ENCODE measurements at regions not wholly inside any gene's neighbourhood (a gene's known extent, or its start where the extent isn't known, plus 50 kb on each side); places are given as distances from the start of the nearest gene placed in this dataset.
A peak's percentile ranks its signal among the peaks of the same experiment; 100 is the strongest.

DNA sequence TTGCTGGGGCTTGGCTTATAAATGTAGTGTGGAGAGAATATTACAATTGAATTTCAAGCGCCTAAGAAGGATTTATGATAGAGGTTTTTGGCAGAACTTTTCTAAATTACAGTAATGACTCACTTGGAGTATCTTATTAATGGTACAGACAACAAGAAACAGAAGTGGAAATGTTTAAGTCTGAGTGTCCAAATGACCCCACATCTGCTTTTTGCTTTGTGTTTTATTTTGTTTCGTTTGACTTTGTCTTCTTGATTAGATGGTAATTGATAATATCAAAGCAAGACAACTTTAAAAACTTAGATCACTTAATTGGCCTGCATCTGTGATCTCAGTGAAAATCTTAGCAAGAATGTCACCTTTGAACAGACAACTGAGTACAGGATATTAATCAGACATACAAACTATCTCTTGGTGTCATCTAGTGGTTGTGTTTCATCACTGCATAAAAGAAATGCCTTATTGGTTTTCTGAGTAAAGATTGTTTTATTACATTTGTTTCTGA is 577.4 kb downstream of the ISL1 start (continued):
- TF ChIP-seq ZNF219 (CRISPR knock-in tag; IDR thresholded peaks at IDR 0.05; ENCODE audit: borderline replicate concordance), result no peak
- no peak for TF ChIP-seq MXD4 (CRISPR knock-in tag; IDR thresholded peaks at IDR 0.05; ENCODE audit: borderline replicate concordance)
- no peak for TF ChIP-seq OVOL2 (CRISPR knock-in tag; IDR thresholded peaks at IDR 0.05; ENCODE audit: borderline replicate concordance)

DNA sequence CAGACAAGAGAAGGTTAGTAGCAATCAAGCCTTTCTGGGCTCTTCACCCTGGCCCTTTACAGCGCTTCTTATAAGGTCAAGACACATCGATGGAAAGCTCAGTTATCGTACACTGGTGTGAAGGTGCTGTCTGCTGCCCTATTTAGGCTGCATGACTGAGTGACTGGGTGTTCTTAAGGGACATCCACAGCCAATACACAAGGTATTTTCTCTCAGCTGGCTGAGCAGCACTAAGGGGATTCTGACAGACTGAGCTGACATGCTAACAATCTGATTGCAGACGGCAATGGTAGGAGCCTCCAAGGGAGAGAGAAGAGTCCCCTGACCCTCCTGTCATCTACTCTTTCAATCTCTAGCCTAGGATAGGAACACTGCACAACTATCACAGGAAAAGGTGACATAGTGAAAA is 577.9 kb downstream of the ISL1 start:
- Mint-ChIP-seq H3K27ac (no peak overlapping the region), H3K9me3 (no peaks in the 10 kb centered on the region; the same call in 1 of the 2 replicates), H3K36me3 (no peaks in the 10 kb centered on the region), H3K27me3 (ENCODE audit: low read depth) (no peaks in the 10 kb centered on the region), H3K4me3 (no peak overlapping the region), H3K4me1 (peaks cover 3% of the 10 kb centered on the region; the same call in 1 of the 2 replicates)
- ATAC-seq, result peak; percentile 72
- DNase-seq (ENCODE audit: low spot score), result no peak
- TF ChIP-seq PRRX2 (CRISPR knock-in tag; IDR thresholded peaks at IDR 0.05), result no peak
- no peak for TF ChIP-seq IRF2 (CRISPR knock-in tag; IDR thresholded peaks at IDR 0.05; ENCODE audit: borderline replicate concordance, low read depth)
- TF ChIP-seq ETV6 (CRISPR knock-in tag; IDR thresholded peaks at IDR 0.05), result no peak
- no peak for TF ChIP-seq CREM (CRISPR knock-in tag; IDR thresholded peaks at IDR 0.05)
- TF ChIP-seq, protein P1, sequence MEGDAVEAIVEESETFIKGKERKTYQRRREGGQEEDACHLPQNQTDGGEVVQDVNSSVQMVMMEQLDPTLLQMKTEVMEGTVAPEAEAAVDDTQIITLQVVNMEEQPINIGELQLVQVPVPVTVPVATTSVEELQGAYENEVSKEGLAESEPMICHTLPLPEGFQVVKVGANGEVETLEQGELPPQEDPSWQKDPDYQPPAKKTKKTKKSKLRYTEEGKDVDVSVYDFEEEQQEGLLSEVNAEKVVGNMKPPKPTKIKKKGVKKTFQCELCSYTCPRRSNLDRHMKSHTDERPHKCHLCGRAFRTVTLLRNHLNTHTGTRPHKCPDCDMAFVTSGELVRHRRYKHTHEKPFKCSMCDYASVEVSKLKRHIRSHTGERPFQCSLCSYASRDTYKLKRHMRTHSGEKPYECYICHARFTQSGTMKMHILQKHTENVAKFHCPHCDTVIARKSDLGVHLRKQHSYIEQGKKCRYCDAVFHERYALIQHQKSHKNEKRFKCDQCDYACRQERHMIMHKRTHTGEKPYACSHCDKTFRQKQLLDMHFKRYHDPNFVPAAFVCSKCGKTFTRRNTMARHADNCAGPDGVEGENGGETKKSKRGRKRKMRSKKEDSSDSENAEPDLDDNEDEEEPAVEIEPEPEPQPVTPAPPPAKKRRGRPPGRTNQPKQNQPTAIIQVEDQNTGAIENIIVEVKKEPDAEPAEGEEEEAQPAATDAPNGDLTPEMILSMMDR (IDR thresholded peaks at IDR 0.05), result no peak
- CTCF ChIA-PET, result no interaction called here
- POLR2A ChIA-PET, result no interaction called here

DNA sequence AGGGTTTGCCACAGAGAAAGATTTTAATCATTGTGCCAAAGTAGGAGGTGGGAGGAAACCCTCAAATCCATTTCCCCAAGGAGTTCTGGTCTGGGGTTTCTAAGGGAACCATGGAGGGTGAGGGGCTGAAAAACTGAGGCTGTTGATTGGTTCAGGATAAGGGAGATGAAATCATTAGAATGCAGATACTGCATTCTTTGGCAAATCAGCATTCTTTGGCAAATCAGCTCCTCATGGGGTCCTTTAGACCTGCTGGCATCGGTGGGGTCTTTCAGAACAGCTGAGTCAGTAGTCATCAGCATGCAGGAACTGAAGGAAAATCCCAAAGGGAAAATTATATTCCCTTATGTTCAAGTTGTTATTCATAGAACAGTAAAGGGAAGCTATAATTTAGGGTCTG is 585.5 kb downstream of the ISL1 start:
- ChIA-PET POLR2A (no interaction called here), CTCF (interaction anchor here (0.5 kb wide), 1 partner anchor 587 kb away, joined by 7 read pairs; no protein-coding TSS in a partner anchor)
- Mint-ChIP-seq H3K27me3 (ENCODE audit: low read depth) (no peaks in the 10 kb centered on the region), H3K4me1 (peaks cover 12% of the 10 kb centered on the region), H3K4me3 (no peak overlapping the region), H3K36me3 (no peaks in the 10 kb centered on the region), H3K27ac (no peak overlapping the region), H3K9me3 (peaks cover 14% of the 10 kb centered on the region)
- no peak for DNase-seq (ENCODE audit: low spot score)
- peak; percentile 93 for ATAC-seq
- TF ChIP-seq ZNF671 (CRISPR knock-in tag; IDR thresholded peaks at IDR 0.05) (no peak), IRF2 (CRISPR knock-in tag; IDR thresholded peaks at IDR 0.05; ENCODE audit: borderline replicate concordance, low read depth) (no peak), NR3C1 (CRISPR knock-in tag; conservative IDR thresholded peaks at IDR 0.05; ENCODE audit: low read depth) (no peak), ZNF138 (CRISPR knock-in tag; conservative IDR thresholded peaks at IDR 0.05) (no peak), SP1 (CRISPR knock-in tag; conservative IDR thresholded peaks at IDR 0.05) (no peak), CREB1 (CRISPR knock-in tag; IDR thresholded peaks at IDR 0.05) (no peak), NFE2L1 (CRISPR knock-in tag; IDR thresholded peaks at IDR 0.05) (no peak), ZNF263 (CRISPR knock-in tag; IDR thresholded peaks at IDR 0.05; ENCODE audit: low read depth) (no peak), ELF4 (CRISPR knock-in tag; IDR thresholded peaks at IDR 0.05; ENCODE audit: low read depth) (no peak), TCF7 (CRISPR knock-in tag; IDR thresholded peaks at IDR 0.05; ENCODE audit: low read depth) (no peak)
- TF ChIP-seq, protein P2, sequence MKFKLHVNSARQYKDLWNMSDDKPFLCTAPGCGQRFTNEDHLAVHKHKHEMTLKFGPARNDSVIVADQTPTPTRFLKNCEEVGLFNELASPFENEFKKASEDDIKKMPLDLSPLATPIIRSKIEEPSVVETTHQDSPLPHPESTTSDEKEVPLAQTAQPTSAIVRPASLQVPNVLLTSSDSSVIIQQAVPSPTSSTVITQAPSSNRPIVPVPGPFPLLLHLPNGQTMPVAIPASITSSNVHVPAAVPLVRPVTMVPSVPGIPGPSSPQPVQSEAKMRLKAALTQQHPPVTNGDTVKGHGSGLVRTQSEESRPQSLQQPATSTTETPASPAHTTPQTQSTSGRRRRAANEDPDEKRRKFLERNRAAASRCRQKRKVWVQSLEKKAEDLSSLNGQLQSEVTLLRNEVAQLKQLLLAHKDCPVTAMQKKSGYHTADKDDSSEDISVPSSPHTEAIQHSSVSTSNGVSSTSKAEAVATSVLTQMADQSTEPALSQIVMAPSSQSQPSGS (CRISPR knock-in tag; IDR thresholded peaks at IDR 0.05; ENCODE audit: borderline replicate concordance, low read depth), result no peak
- TF ChIP-seq, protein P3, sequence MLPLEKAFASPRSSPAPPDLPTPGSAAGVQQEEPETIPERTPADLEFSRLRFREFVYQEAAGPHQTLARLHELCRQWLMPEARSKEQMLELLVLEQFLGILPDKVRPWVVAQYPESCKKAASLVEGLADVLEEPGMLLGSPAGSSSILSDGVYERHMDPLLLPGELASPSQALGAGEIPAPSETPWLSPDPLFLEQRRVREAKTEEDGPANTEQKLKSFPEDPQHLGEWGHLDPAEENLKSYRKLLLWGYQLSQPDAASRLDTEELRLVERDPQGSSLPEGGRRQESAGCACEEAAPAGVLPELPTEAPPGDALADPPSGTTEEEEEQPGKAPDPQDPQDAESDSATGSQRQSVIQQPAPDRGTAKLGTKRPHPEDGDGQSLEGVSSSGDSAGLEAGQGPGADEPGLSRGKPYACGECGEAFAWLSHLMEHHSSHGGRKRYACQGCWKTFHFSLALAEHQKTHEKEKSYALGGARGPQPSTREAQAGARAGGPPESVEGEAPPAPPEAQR (CRISPR knock-in tag; IDR thresholded peaks at IDR 0.05), result no peak
- TF ChIP-seq, protein P4, sequence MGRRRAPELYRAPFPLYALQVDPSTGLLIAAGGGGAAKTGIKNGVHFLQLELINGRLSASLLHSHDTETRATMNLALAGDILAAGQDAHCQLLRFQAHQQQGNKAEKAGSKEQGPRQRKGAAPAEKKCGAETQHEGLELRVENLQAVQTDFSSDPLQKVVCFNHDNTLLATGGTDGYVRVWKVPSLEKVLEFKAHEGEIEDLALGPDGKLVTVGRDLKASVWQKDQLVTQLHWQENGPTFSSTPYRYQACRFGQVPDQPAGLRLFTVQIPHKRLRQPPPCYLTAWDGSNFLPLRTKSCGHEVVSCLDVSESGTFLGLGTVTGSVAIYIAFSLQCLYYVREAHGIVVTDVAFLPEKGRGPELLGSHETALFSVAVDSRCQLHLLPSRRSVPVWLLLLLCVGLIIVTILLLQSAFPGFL (CRISPR knock-in tag; IDR thresholded peaks at IDR 0.05; ENCODE audit: borderline replicate concordance), result no peak
- TF ChIP-seq, protein P5, sequence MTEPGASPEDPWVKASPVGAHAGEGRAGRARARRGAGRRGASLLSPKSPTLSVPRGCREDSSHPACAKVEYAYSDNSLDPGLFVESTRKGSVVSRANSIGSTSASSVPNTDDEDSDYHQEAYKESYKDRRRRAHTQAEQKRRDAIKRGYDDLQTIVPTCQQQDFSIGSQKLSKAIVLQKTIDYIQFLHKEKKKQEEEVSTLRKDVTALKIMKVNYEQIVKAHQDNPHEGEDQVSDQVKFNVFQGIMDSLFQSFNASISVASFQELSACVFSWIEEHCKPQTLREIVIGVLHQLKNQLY (CRISPR knock-in tag; IDR thresholded peaks at IDR 0.05), result no peak
- TF ChIP-seq, protein P6, sequence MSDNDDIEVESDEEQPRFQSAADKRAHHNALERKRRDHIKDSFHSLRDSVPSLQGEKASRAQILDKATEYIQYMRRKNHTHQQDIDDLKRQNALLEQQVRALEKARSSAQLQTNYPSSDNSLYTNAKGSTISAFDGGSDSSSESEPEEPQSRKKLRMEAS (CRISPR knock-in tag; IDR thresholded peaks at IDR 0.05), result no peak
- TF ChIP-seq, protein P7, sequence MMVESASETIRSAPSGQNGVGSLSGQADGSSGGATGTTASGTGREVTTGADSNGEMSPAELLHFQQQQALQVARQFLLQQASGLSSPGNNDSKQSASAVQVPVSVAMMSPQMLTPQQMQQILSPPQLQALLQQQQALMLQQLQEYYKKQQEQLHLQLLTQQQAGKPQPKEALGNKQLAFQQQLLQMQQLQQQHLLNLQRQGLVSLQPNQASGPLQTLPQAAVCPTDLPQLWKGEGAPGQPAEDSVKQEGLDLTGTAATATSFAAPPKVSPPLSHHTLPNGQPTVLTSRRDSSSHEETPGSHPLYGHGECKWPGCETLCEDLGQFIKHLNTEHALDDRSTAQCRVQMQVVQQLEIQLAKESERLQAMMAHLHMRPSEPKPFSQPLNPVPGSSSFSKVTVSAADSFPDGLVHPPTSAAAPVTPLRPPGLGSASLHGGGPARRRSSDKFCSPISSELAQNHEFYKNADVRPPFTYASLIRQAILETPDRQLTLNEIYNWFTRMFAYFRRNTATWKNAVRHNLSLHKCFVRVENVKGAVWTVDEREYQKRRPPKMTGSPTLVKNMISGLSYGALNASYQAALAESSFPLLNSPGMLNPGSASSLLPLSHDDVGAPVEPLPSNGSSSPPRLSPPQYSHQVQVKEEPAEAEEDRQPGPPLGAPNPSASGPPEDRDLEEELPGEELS (CRISPR knock-in tag; IDR thresholded peaks at IDR 0.05), result no peak

Measured in WTC11 (cell line).